Gastroesophageal sphincter (tissue), 4 donors: ENCODE measurements at regions not wholly inside any gene's neighbourhood (a gene's known extent, or its start where the extent isn't known, plus 50 kb on each side); places are given as distances from the start of the nearest gene placed in this dataset.

Experiments used
- ATAC-seq: fragments of 150-250 bp; one replicate; pipeline ENCODE4 v1.9.1; 2016; ENCODE audit warnings: mild to moderate bottlenecking, moderate library complexity
- H3K27ac ChIP-seq, 4 donors: fragments of 200-600 bp; sonication (generic) in 3 of 4; 1 replicate in 3 of 4; 2 replicates in 1 of 4; pipeline ENCODE4 v1.5.1; 2016 to 2019
- H3K27me3 ChIP-seq: fragments of 200-600 bp; sonication (generic); one replicate; pipeline ENCODE4 v1.5.1; 2019
- H3K36me3 ChIP-seq, 2 donors: fragments of 200-600 bp; sonication (generic); one replicate each; pipeline ENCODE4 v1.5.1; 2019; ENCODE audit warnings: control low read depth in 1 of 2
- H3K4me1 ChIP-seq, 3 donors: fragments of 200-600 bp; sonication (generic); 1 replicate in 2 of 3; 2 replicates in 1 of 3; pipeline ENCODE4 v1.5.1; 2016 to 2019; ENCODE audit warnings: control low read depth in 2 of 3
- H3K4me3 ChIP-seq, 2 donors: fragments of 200-600 bp; sonication (generic); one replicate each; pipeline ENCODE4 v1.5.1; 2019; ENCODE audit warnings: mild to moderate bottlenecking in 1 of 2, moderate library complexity in 1 of 2
- H3K9me3 ChIP-seq, 3 donors: fragments of 200-600 bp; sonication (generic); one replicate each; pipeline ENCODE4 v1.5.1; 2017 to 2019; ENCODE audit warnings: control low read depth in 2 of 3
- EP300 ChIP-seq: sonication (generic); formaldehyde crosslinking; IDR thresholded peaks from one replicate; pipeline ENCODE4 v1.6.1; 2017; ENCODE audit warnings: antibody characterized with exemption, mild to moderate bottlenecking
- POLR2A ChIP-seq, 2 donors: fragments of 450-650 bp; IDR thresholded peaks; one replicate each; pipeline ENCODE4 v1.6.1; 2017; ENCODE audit warnings: antibody characterized with exemption in 2 of 2, mild to moderate bottlenecking in 2 of 2, moderate library complexity in 1 of 2
- POLR2AphosphoS5 ChIP-seq: sonication (generic); formaldehyde crosslinking; IDR thresholded peaks from one replicate; pipeline ENCODE4 v1.6.1; 2017; ENCODE audit warnings: antibody characterized with exemption
- WGBS, 2 donors: methylation state at CpG; one replicate each; pipeline ENCODE4 v1.1.5; 2018; ENCODE audit warnings: low coverage in 1 of 2; 5-methylcytosine and 5-hydroxymethylcytosine counted together
- TF ChIP-seq, protein P1 (sequence below), 4 experiments: fragments of 200-600 bp in 2 of 4; fragments of 450-650 bp in 2 of 4; sonication (generic) in 1 of 4; IDR thresholded peaks; one replicate each; pipeline ENCODE4 v1.5.1; 2017 to 2019; ENCODE audit warnings: antibody characterized with exemption in 4 of 4, mild to moderate bottlenecking in 2 of 4, moderate library complexity in 2 of 4

DNA sequence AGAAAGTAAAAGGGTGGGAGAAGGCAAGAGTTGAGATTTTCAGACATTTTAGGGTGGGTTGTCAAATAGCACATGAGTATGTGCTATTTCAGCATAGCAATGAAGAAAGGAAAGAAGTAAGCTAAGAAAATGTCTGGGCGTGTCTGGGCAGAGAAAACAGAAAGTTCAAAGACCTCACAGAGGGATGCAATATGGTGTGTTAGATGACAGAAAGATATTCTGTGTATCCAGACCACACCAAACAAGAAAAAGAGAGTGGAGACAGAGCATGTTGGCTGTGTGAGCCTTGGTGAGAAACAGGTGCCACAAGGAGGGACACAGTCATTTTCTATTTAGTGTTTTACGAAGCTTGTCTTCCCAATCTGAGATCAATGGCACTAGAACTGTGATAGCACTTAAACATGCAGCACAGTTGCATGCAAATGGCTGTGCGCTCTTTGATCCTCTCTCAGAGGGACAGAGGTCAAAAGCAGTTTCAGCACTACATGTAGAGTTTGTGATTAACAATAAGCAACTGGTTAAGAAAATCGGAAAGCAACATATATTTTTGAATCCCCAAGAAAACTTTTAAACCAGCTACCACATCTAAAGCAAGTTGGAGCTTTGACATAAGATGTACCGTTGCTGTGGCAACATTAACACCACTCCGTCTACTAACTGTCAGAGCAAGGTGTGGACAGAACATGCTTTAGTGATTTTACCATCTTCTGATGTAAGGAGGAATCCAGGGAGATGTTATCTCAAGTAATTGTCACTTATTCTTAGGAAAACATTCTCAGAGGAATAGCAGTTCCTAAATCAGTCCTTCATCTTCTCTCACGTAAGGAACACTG, 515.5 kb upstream of the NOX3 start:
- Histone ChIP-seq H3K4me3 (no peak overlapping the region), H3K4me1 (no peaks in the 10 kb centered on the region), H3K36me3 (no peaks in the 10 kb centered on the region), H3K27ac (no peak overlapping the region), H3K27me3 (no peaks in the 10 kb centered on the region), H3K9me3 (no peaks in the 10 kb centered on the region)
- ATAC-seq, result no peak
- TF ChIP-seq, protein P1, sequence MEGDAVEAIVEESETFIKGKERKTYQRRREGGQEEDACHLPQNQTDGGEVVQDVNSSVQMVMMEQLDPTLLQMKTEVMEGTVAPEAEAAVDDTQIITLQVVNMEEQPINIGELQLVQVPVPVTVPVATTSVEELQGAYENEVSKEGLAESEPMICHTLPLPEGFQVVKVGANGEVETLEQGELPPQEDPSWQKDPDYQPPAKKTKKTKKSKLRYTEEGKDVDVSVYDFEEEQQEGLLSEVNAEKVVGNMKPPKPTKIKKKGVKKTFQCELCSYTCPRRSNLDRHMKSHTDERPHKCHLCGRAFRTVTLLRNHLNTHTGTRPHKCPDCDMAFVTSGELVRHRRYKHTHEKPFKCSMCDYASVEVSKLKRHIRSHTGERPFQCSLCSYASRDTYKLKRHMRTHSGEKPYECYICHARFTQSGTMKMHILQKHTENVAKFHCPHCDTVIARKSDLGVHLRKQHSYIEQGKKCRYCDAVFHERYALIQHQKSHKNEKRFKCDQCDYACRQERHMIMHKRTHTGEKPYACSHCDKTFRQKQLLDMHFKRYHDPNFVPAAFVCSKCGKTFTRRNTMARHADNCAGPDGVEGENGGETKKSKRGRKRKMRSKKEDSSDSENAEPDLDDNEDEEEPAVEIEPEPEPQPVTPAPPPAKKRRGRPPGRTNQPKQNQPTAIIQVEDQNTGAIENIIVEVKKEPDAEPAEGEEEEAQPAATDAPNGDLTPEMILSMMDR (IDR thresholded peaks at IDR 0.05), result no peak
- TF ChIP-seq EP300 (no peak), POLR2AphosphoS5 (no peak), POLR2A (IDR thresholded peaks at IDR 0.05) (no peak)
- 68 to 69% methylated on average over 7 of the region's 7 CpGs for WGBS, 2 donors

- Histone ChIP-seq H3K4me1 (no peaks in the 10 kb centered on the region), H3K36me3 (no peaks in the 10 kb centered on the region), H3K9me3 (no peaks in the 10 kb centered on the region), H3K27me3 (no peaks in the 10 kb centered on the region), H3K27ac (no peak overlapping the region), H3K4me3 (no peak overlapping the region)
- ATAC-seq, result no peak
- no peak for TF ChIP-seq POLR2AphosphoS5
- TF ChIP-seq EP300, result no peak
- TF ChIP-seq POLR2A (IDR thresholded peaks at IDR 0.05), result no peak
- TF ChIP-seq, protein P1 (IDR thresholded peaks at IDR 0.05), result no peak
These were observed 514.8 kb upstream of the NOX3 start for GRCh38 chr6:155970472-155970871.

DNA sequence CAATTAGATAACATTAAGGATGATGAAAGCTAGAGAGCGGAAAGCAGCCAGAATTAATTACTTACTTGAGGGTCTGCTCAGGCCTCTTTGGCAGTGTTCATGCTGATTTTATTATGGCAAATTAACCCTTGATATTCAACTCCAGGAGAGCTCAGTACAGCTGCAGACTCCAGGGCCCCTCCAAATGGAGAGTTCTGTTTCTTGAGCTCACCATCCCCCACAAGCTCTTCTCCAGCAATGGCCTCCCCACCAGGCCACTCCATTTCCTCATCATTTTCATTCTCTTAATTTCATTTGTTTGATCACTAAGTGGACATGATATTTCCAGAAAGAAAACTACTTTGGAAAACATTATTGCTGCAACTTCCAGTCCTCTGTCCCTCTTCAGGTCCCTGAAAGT, 513.3 kb upstream of the NOX3 start:
- H3K36me3 ChIP-seq, result no peaks in the 10 kb centered on the region
- no peaks in the 10 kb centered on the region for H3K9me3 ChIP-seq
- H3K27me3 ChIP-seq, result no peaks in the 10 kb centered on the region
- TF ChIP-seq EP300 (no peak), POLR2A (IDR thresholded peaks at IDR 0.05) (no peak), POLR2AphosphoS5 (no peak)
- TF ChIP-seq, protein P1 (IDR thresholded peaks at IDR 0.05), result no peak
- no peak overlapping the region for H3K4me3 ChIP-seq
- WGBS, 2 donors, result 67 to 78% methylated on average over 1 of the region's 1 CpG
- no peak for ATAC-seq
- H3K4me1 ChIP-seq, result no peaks in the 10 kb centered on the region
- no peak overlapping the region for H3K27ac ChIP-seq

DNA sequence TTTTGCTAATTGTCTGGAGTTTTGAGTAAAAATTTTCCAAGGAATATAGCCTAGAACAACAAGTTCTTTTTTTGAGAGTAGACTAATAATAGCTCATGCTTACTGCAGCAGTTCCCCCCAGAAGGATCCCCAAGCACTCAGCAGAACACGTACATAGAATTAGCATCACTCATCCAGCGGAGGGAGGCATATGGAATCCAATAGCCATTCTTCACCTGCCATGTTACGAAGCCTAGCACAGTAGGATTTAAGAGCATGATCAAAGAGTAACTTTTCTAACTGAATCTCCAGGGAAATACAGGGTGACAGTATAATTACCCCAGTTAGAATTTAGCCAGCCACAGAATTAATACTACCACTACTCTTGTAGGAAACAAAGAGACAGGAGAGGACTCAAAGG, 511.7 kb upstream of the NOX3 start:
- H3K27ac ChIP-seq, result no peak overlapping the region
- no peaks in the 10 kb centered on the region for H3K4me1 ChIP-seq
- 69% methylated on average over 2 to 3 of the region's 3 CpGs for WGBS, 2 donors
- no peak overlapping the region for H3K4me3 ChIP-seq
- H3K9me3 ChIP-seq, result no peaks in the 10 kb centered on the region
- no peak for TF ChIP-seq POLR2AphosphoS5
- TF ChIP-seq POLR2A (IDR thresholded peaks at IDR 0.05), result no peak
- TF ChIP-seq, protein P1 (IDR thresholded peaks at IDR 0.05), result no peak
- TF ChIP-seq EP300, result no peak
- ATAC-seq, result no peak
- no peaks in the 10 kb centered on the region for H3K36me3 ChIP-seq
- no peaks in the 10 kb centered on the region for H3K27me3 ChIP-seq

GRCh38 chr6:155964544-155964943, 508.9 kb upstream of the NOX3 start:
- Histone ChIP-seq H3K4me3 (no peak overlapping the region), H3K4me1 (no peaks in the 10 kb centered on the region), H3K27me3 (no peaks in the 10 kb centered on the region), H3K9me3 (no peaks in the 10 kb centered on the region), H3K27ac (no peak overlapping the region), H3K36me3 (no peaks in the 10 kb centered on the region)
- ATAC-seq, result no peak
- WGBS, 2 donors, result 66 to 69% methylated on average over 2 of the region's 2 CpGs
- TF ChIP-seq POLR2AphosphoS5 (no peak), EP300 (no peak), POLR2A (IDR thresholded peaks at IDR 0.05) (no peak)
- TF ChIP-seq, protein P1 (IDR thresholded peaks at IDR 0.05), result no peak
